B cell (primary cell): ENCODE measurements at regions not wholly inside any gene's neighbourhood (a gene's known extent, or its start where the extent isn't known, plus 50 kb on each side); places are given as distances from the start of the nearest gene placed in this dataset.

Experiments
- ATAC-seq: fragments of 200-7000 bp; cut with Tn5 transposase; one replicate; pipeline ENCODE4 v1.10.0; 2021; ENCODE audit warnings: low read depth, mild to moderate bottlenecking, moderate number of reproducible peaks, moderate library complexity
- CTCF ChIA-PET: fragments of 350-600 bp; sonication (Branson Sonifier 250); formaldehyde crosslinking; loops from one replicate; lab custom pipeline; 2021; ENCODE audit warnings: antibody characterized with exemption, inconsistent platforms; lab: Charles Lee
- POLR2A ChIA-PET: fragments of 350-600 bp; sonication (Branson Sonifier 250); formaldehyde crosslinking; loops from one replicate; lab custom pipeline; 2021; ENCODE audit warnings: antibody characterized with exemption; lab: Charles Lee
- DNase-seq: peaks from one replicate; pipeline ENCODE4 v3.0.0; 2013
- H2AFZ ChIP-seq: 2 replicates; pipeline ENCODE4 v1.6.1; 2012; ENCODE audit warnings: mild to moderate bottlenecking, low read depth, low read length; ENCODE audit not compliant: insufficient read depth, poor library complexity, severe bottlenecking
- H3K27ac ChIP-seq, 2 donors: 1 replicate in 1 of 2; 2 replicates in 1 of 2; pipeline ENCODE4 v1.5.1; 2012 to 2013; ENCODE audit warnings: low read length in 2 of 2, mild to moderate bottlenecking in 2 of 2, moderate library complexity in 1 of 2
- H3K27me3 ChIP-seq, 4 experiments: fragments of 200-600 bp in 1 of 4; sonication (generic) in 1 of 4; replicated peaks in 1 of 4; 1 replicate in 2 of 4; 2 replicates in 2 of 4; pipeline versions ENCODE4 v1.6.1 to v1.7.0; 2013 to 2016; ENCODE audit warnings: low read length in 3 of 4, mild to moderate bottlenecking in 2 of 4, mixed read lengths in 1 of 4, moderate library complexity in 1 of 4; ENCODE audit not compliant: insufficient read depth in 4 of 4, control insufficient read depth in 3 of 4; ENCODE audit errors: control extremely low read depth in 1 of 4
- H3K36me3 ChIP-seq, 2 experiments: replicated peaks in 1 of 2; 1 replicate in 1 of 2; 2 replicates in 1 of 2; pipeline versions ENCODE4 v1.6.1 to v1.7.1; 2013; ENCODE audit warnings: low read length in 1 of 2; ENCODE audit not compliant: insufficient read depth in 2 of 2, control insufficient read depth in 1 of 2; ENCODE audit errors: control extremely low read depth in 1 of 2, extremely low read depth in 1 of 2
- H3K4me1 ChIP-seq, 2 donors: fragments of 200-600 bp in 1 of 2; sonication (generic) in 1 of 2; 1 replicate in 1 of 2; 2 replicates in 1 of 2; pipeline versions ENCODE4 v1.5.1 to v1.6.1; 2013 to 2017; ENCODE audit warnings: low read length in 2 of 2; ENCODE audit not compliant: control insufficient read depth in 2 of 2, insufficient read depth in 2 of 2
- H3K4me2 ChIP-seq: replicated peaks from 2 replicates; pipeline ENCODE3; 2012; ENCODE audit warnings: mild to moderate bottlenecking, low read depth, low read length; ENCODE audit not compliant: poor library complexity, severe bottlenecking
- H3K4me3 ChIP-seq, 5 experiments: fragments of 200-600 bp in 1 of 5; sonication (generic) in 1 of 5; 1 replicate in 3 of 5; 2 replicates in 2 of 5; pipeline versions ENCODE4 v1.5.1 to v1.7.0; 2011 to 2016; ENCODE audit warnings: low read length in 4 of 5, mild to moderate bottlenecking in 4 of 5, low read depth in 2 of 5, control low read depth in 1 of 5, moderate library complexity in 1 of 5; ENCODE audit not compliant: insufficient read depth in 1 of 5; ENCODE audit errors: control extremely low read depth in 1 of 5, extremely low read depth in 1 of 5
- H3K79me2 ChIP-seq: fragments of 200-600 bp; sonication (generic); one replicate; pipeline ENCODE4 v1.6.0; 2016; ENCODE audit warnings: low read length; ENCODE audit not compliant: control insufficient read depth, insufficient read depth
- H3K9ac ChIP-seq: fragments of 200-600 bp; sonication (generic); 2 replicates; pipeline ENCODE4 v1.6.1; 2017; ENCODE audit warnings: mild to moderate bottlenecking, low read length, moderate library complexity
- H3K9me3 ChIP-seq, 3 donors: one replicate each; pipeline versions ENCODE4 v1.6.1 to v1.7.1; 2013; ENCODE audit warnings: low read length in 2 of 3; ENCODE audit not compliant: control insufficient read depth in 2 of 3, insufficient read depth in 1 of 3; ENCODE audit errors: control extremely low read depth in 1 of 3
- H4K20me1 ChIP-seq: 2 replicates; pipeline ENCODE4 v1.6.0; 2012; ENCODE audit warnings: mild to moderate bottlenecking, low read length; ENCODE audit not compliant: insufficient read depth, control insufficient read depth, poor library complexity, severe bottlenecking
- H3K27ac Mint-ChIP-seq: one replicate; pipeline ENCODE4 v1.8.0; 2021; ENCODE audit warnings: mixed read lengths
- H3K27me3 Mint-ChIP-seq: one replicate; pipeline ENCODE4 v1.8.0; 2021; ENCODE audit warnings: mixed read lengths
- H3K4me1 Mint-ChIP-seq: one replicate; pipeline ENCODE4 v1.8.0; 2021; ENCODE audit warnings: mixed read lengths
- H3K4me3 Mint-ChIP-seq: one replicate; pipeline ENCODE4 v1.8.0; 2021; ENCODE audit warnings: mixed read lengths
- H3K9me3 Mint-ChIP-seq: one replicate; pipeline ENCODE4 v1.8.0; 2022; ENCODE audit warnings: mixed read lengths; ENCODE audit not compliant: insufficient read depth
- EZH2 ChIP-seq: IDR thresholded peaks from 2 replicates; pipeline ENCODE4 v1.6.1; 2012; ENCODE audit warnings: borderline replicate concordance, low read depth, mild to moderate bottlenecking, moderate library complexity, low read length; ENCODE audit not compliant: insufficient read depth, poor library complexity, severe bottlenecking
- WGBS: methylation state at CpG from one replicate; pipeline ENCODE4 v1.1.5; 2013; ENCODE audit warnings: missing lambda C conversion rate; ENCODE audit not compliant: insufficient coverage; 5-methylcytosine and 5-hydroxymethylcytosine counted together
- intact Hi-C: fragments of 100-400 bp; cut with micrococcal nuclease; formaldehyde crosslinking; loops from one replicate; pipeline ENCODE4 v1.10.0; 2022
- TF ChIP-seq, protein P1 (sequence below): fragments of 200-600 bp; IDR thresholded peaks from one replicate; pipeline ENCODE4 v1.8.0; 2022; ENCODE audit warnings: antibody characterized with exemption, mild to moderate bottlenecking

DNA sequence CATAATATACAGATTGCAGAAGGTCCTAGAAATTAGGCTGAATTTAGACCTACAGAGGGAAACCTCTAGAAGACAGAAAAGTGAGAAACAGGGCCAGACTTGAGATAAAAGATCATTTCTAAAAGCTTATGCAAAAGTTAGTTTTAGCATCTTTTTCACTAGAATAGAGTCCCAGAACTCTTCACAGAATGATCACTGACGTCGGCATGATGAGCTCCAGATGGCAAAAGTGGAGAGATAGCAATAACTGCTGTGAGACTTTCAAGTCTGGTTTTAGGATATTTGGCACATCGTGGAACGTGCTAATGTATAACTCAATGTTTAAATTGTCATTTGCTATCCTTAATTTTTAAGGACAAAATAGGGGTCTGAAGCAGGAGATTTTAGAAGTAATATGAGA lies 1050.7 kb upstream of the CELF4 start:
- Histone ChIP-seq H4K20me1 (no peaks in the 10 kb centered on the region), H3K4me1 (no peaks in the 10 kb centered on the region), H3K36me3 (no peaks in the 10 kb centered on the region), H2AFZ (no peak overlapping the region), H3K9me3 (no peaks in the 10 kb centered on the region), H3K27me3 (no peaks in the 10 kb centered on the region), H3K27ac (no peak overlapping the region), H3K4me3 (no peak overlapping the region), H3K4me2 (no peak overlapping the region), H3K79me2 (no peaks in the 10 kb centered on the region), H3K9ac (no peak overlapping the region)
- no peak for ATAC-seq
- no peak for TF ChIP-seq EZH2
- TF ChIP-seq, protein P1, sequence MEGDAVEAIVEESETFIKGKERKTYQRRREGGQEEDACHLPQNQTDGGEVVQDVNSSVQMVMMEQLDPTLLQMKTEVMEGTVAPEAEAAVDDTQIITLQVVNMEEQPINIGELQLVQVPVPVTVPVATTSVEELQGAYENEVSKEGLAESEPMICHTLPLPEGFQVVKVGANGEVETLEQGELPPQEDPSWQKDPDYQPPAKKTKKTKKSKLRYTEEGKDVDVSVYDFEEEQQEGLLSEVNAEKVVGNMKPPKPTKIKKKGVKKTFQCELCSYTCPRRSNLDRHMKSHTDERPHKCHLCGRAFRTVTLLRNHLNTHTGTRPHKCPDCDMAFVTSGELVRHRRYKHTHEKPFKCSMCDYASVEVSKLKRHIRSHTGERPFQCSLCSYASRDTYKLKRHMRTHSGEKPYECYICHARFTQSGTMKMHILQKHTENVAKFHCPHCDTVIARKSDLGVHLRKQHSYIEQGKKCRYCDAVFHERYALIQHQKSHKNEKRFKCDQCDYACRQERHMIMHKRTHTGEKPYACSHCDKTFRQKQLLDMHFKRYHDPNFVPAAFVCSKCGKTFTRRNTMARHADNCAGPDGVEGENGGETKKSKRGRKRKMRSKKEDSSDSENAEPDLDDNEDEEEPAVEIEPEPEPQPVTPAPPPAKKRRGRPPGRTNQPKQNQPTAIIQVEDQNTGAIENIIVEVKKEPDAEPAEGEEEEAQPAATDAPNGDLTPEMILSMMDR = no peak
- H3K4me1 Mint-ChIP-seq = no peaks in the 10 kb centered on the region
- ChIA-PET POLR2A (no interaction called here), CTCF (no interaction called here)
- 90% methylated on average over 2 of the region's 4 CpGs for WGBS
- no peak overlapping the region for H3K27ac Mint-ChIP-seq
- intact Hi-C loops = no loop called here
- H3K4me3 Mint-ChIP-seq = no peak overlapping the region
- DNase-seq = no peak
- no peaks in the 10 kb centered on the region for H3K27me3 Mint-ChIP-seq
- no peaks in the 10 kb centered on the region for H3K9me3 Mint-ChIP-seq

DNA sequence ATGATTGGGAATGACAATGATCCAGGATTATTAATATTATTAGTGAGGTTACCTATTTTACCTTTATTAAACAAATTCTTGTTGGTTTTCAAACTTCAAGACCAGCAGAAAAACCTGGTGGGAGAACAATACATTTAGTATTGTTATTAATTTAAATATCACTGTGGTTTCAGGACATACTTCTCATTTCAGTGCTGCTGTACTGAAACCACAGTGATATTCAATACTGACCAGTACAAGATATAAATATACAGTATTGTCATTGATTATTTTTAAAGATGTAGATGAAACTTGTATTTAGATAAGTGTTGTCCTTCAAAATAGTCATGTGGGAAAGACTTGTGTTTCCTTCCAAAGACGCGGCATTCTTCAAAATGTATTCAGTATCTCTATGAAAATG lies 1047.3 kb upstream of the CELF4 start:
- intact Hi-C loops = no loop called here

More for the DNA sequence above, 1047.3 kb upstream of the CELF4 start:
- no peak overlapping the region for H3K4me3 Mint-ChIP-seq
- POLR2A ChIA-PET = no interaction called here
- Histone ChIP-seq H3K36me3 (no peaks in the 10 kb centered on the region), H3K27ac (no peak overlapping the region), H3K4me2 (no peak overlapping the region), H3K4me1 (no peaks in the 10 kb centered on the region), H3K9ac (no peak overlapping the region), H2AFZ (no peak overlapping the region), H3K9me3 (no peaks in the 10 kb centered on the region), H3K79me2 (no peaks in the 10 kb centered on the region), H3K27me3 (no peaks in the 10 kb centered on the region), H3K4me3 (no peak overlapping the region), H4K20me1 (no peaks in the 10 kb centered on the region)
- H3K4me1 Mint-ChIP-seq = no peaks in the 10 kb centered on the region
- no peak for TF ChIP-seq EZH2
- TF ChIP-seq, protein P1 = no peak
- H3K27me3 Mint-ChIP-seq = no peaks in the 10 kb centered on the region
- CTCF ChIA-PET = no interaction called here
- no CpG with 5 or more reads among the region's 2 CpGs for WGBS
- no peak overlapping the region for H3K27ac Mint-ChIP-seq
- no peak for ATAC-seq
- H3K9me3 Mint-ChIP-seq = no peaks in the 10 kb centered on the region
- no peak for DNase-seq
